ENCODE measurements at regions not wholly inside any gene's neighbourhood (a gene's known extent, or its start where the extent isn't known, plus 50 kb on each side); places are given as distances from the start of the nearest gene placed in this dataset.

- DNase-seq, result no peak
These were observed 191.6 kb upstream of the CNTN5 start for GRCh38 chr11:98828986-98829708.

GRCh38 chr11:98829971-98830370 is 190.8 kb upstream of the CNTN5 start:
- no peak for DNase-seq

GRCh38 chr11:98834776-98835175 is 186.0 kb upstream of the CNTN5 start:
- no peak for DNase-seq

- DNase-seq, result no peak
These were observed 185.4 kb upstream of the CNTN5 start for GRCh38 chr11:98835335-98835734.

GRCh38 chr11:98836156-98836555 is 184.6 kb upstream of the CNTN5 start:
- DNase-seq, result no peak

GRCh38 chr11:98842187-98842586 is 178.6 kb upstream of the CNTN5 start:
- no peak for DNase-seq

GRCh38 chr11:98862169-98862568 is 158.6 kb upstream of the CNTN5 start:
- no peak for DNase-seq

- DNase-seq, result no peak
These were observed 149.1 kb upstream of the CNTN5 start for GRCh38 chr11:98871690-98872089.

- no peak for DNase-seq
These were observed 146.7 kb upstream of the CNTN5 start for GRCh38 chr11:98874050-98874449.

GRCh38 chr11:98895936-98896335 is 124.8 kb upstream of the CNTN5 start:
- DNase-seq, result no peak

GRCh38 chr11:98940913-98941312 is 79.8 kb upstream of the CNTN5 start:
- no peak for DNase-seq

GRCh38 chr11:98944461-98944860 is 76.3 kb upstream of the CNTN5 start:
- DNase-seq, result no peak

GRCh38 chr11:98952107-98952506 is 68.6 kb upstream of the CNTN5 start:
- DNase-seq, result no peak

- DNase-seq, result no peak
These were observed 65.2 kb upstream of the CNTN5 start for GRCh38 chr11:98955551-98955950.

GRCh38 chr11:98964146-98964545 is 56.6 kb upstream of the CNTN5 start:
- no peak for DNase-seq

GRCh38 chr11:98965358-98965757 is 55.4 kb upstream of the CNTN5 start:
- no peak for DNase-seq

GRCh38 chr11:98965775-98966174 is 55.0 kb upstream of the CNTN5 start:
- DNase-seq, result no peak

- no peak for DNase-seq
These were observed 53.7 kb upstream of the CNTN5 start for GRCh38 chr11:98967005-98967404.
